GM12878 (cell line): ENCODE measurements at regions not wholly inside any gene's neighbourhood (a gene's known extent, or its start where the extent isn't known, plus 50 kb on each side); places are given as distances from the start of the nearest gene placed in this dataset.
"Not testable (repeated sequence)": the region's sequence is repeated elsewhere in the genome, so short reads cannot be mapped to it uniquely, and the experiment has no call there.

Experiments used
- ATAC-seq: fragments of 200-7000 bp; cut with Tn5 transposase; 3 replicates; pipeline ENCODE4 v1.9.1; 2020; ENCODE audit warnings: mild to moderate bottlenecking, moderate library complexity
- BruUV-seq: library from RNA; stranded (reverse); fragments of 400-500 nt; replicated peaks from 2 replicates; lab custom pipeline; 2021; lab: Mats Ljungman, UMichigan
- CTCF ChIA-PET: fragments of 300-600 bp; sonication (Branson Sonifier 250); formaldehyde crosslinking; extraction: SDS; loops from one replicate; lab custom pipeline; 2021; ENCODE audit warnings: inconsistent platforms; lab: Yijun Ruan, JAX
- POLR2A ChIA-PET: fragments of 350-600 bp; formaldehyde crosslinking; extraction: SDS; loops from one replicate; lab custom pipeline; 2021; ENCODE audit warnings: inconsistent platforms; lab: Charles Lee
- RAD21 ChIA-PET: fragments of 300-600 bp; sonication (Branson Sonifier 250); formaldehyde crosslinking; loops from one replicate; lab custom pipeline; 2023; ENCODE audit warnings: antibody characterized with exemption; ENCODE audit not compliant: unreplicated experiment; lab: Charles Lee
- SMC1A ChIA-PET: fragments of 300-600 bp; sonication (Branson Sonifier 250); formaldehyde crosslinking; loops from one replicate; lab custom pipeline; 2023; ENCODE audit not compliant: unreplicated experiment, uncharacterized antibody; lab: Charles Lee
- DNase-seq: peaks from one replicate; pipeline ENCODE4 v3.0.0-alpha.2; 2011; ENCODE audit warnings: low read depth, low spot score
- FAIRE-seq: peaks from 3 replicates; lab custom pipeline; 2011; peaks lifted over from hg19 to GRCh38; lab: Jason Lieb, UNC
- H2AFZ ChIP-seq: 2 replicates; pipeline ENCODE4 v1.6.0; 2011; ENCODE audit warnings: low read depth, low read length, control low read depth; ENCODE audit not compliant: control insufficient read depth
- H3K27ac ChIP-seq: 2 replicates; pipeline ENCODE4 v1.5.1; 2011; ENCODE audit warnings: control low read depth; ENCODE audit not compliant: control insufficient read depth, insufficient read depth
- H3K27me3 ChIP-seq, 2 experiments: replicated peaks in 1 of 2; 2 replicates each; pipeline versions ENCODE4 v1.6.0 to v1.6.1; 2011; ENCODE audit warnings: low read length in 1 of 2; ENCODE audit not compliant: control insufficient read depth in 2 of 2, insufficient read depth in 2 of 2
- H3K36me3 ChIP-seq, 2 experiments: 2 replicates each; pipeline ENCODE4 v1.5.1; 2011; ENCODE audit warnings: low read length in 1 of 2; ENCODE audit not compliant: control insufficient read depth in 2 of 2, insufficient read depth in 2 of 2
- H3K4me1 ChIP-seq: 2 replicates; pipeline ENCODE4 v1.6.1; 2011; ENCODE audit warnings: mild to moderate bottlenecking, low read length, moderate library complexity, mixed read lengths; ENCODE audit not compliant: control insufficient read depth, insufficient read depth
- H3K4me2 ChIP-seq: 2 replicates; pipeline ENCODE4 v1.6.0; 2011; ENCODE audit warnings: control low read depth; ENCODE audit not compliant: control insufficient read depth, insufficient read depth
- H3K4me3 ChIP-seq: fragments of 200-600 bp; sonication (generic); 2 replicates; pipeline ENCODE4 v1.5.1; 2016
- H3K79me2 ChIP-seq: 2 replicates; pipeline ENCODE4 v1.6.0; 2011; ENCODE audit warnings: low read length; ENCODE audit not compliant: control insufficient read depth, insufficient read depth
- H3K9ac ChIP-seq: 2 replicates; pipeline ENCODE4 v1.8.0; 2011; ENCODE audit warnings: low read length, control low read depth, mixed read lengths; ENCODE audit not compliant: control insufficient read depth, insufficient read depth
- H3K9me3 ChIP-seq: replicated peaks from 3 replicates; pipeline ENCODE4 v1.5.1; 2011; ENCODE audit warnings: mild to moderate bottlenecking, low read length; ENCODE audit not compliant: control insufficient read depth, insufficient read depth
- H4K20me1 ChIP-seq: 2 replicates; pipeline ENCODE4 v1.6.0; 2011; ENCODE audit not compliant: control insufficient read depth, insufficient read depth
- MTA2 ChIP-seq: fragments of 450-650 bp; IDR thresholded peaks from 2 replicates; pipeline ENCODE4 v1.6.1; 2016; ENCODE audit warnings: low read depth, mild to moderate bottlenecking, moderate library complexity
- NRF1 ChIP-seq: conservative IDR thresholded peaks from 2 replicates; pipeline ENCODE4 v1.6.1; 2011; ENCODE audit warnings: mild to moderate bottlenecking, low read depth, low read length, improper control_type of control experiment
- SMAD1 ChIP-seq: fragments of 450-650 bp; IDR thresholded peaks from 2 replicates; pipeline ENCODE4 v1.6.1; 2018; ENCODE audit warnings: mild to moderate bottlenecking, low read depth; ENCODE audit not compliant: partially characterized antibody
- SREBF2 ChIP-seq: IDR thresholded peaks from 2 replicates; pipeline ENCODE4 v1.6.1; 2012; ENCODE audit warnings: mild to moderate bottlenecking, low read length
- WGBS: methylation state at CpG from one replicate; pipeline ENCODE4 v1.1.6; 2016; ENCODE audit warnings: low lambda C conversion rate; ENCODE audit not compliant: insufficient replicate concordance, insufficient coverage; ENCODE audit errors: missing lambda C conversion rate; 5-methylcytosine and 5-hydroxymethylcytosine counted together
- in situ Hi-C: fragments of 300-500 bp; cut with MboI; formaldehyde crosslinking; loops from 9 replicates; pipeline ENCODE4 v1.14.3; 2018; ENCODE audit warnings: mixed read lengths
- intact Hi-C: fragments of 100-400 bp; cut with micrococcal nuclease; formaldehyde crosslinking; loops from one replicate; pipeline ENCODE4 v1.14.2; 2022; ENCODE audit not compliant: unreplicated experiment
- TF ChIP-seq, protein P1 (sequence below): fragments of 150-350 bp; IDR thresholded peaks from 2 replicates; pipeline ENCODE4 v1.6.1; 2016; ENCODE audit warnings: low read depth, low read length

DNA sequence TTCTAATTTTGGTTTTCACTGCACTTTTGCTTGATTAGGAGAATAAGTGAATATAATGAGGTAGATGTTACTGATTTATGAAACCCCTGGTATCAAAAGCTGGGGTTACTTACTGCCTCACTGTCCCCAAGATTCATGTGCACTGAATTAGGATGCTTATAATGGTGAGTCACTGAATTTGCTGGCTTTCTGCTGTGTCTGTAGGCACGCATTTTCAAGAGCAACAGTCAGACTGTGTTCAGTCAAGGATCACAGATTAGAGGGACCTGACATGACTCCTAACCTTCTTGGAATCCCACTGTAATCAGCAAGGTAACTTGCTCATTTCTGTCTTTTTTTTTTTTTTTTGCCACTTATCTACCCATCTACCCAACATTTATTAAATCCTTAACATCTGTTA lies 59.7 kb downstream of the GPR85 start:
- H3K9ac ChIP-seq = no peak overlapping the region
- no peaks in the 10 kb centered on the region for H3K9me3 ChIP-seq
- no peak for DNase-seq
- no peaks in the 10 kb centered on the region for H4K20me1 ChIP-seq
- RAD21 ChIA-PET = no interaction called here
- H3K36me3 ChIP-seq = no peaks in the 10 kb centered on the region
- no peak overlapping the region for H3K27ac ChIP-seq
- 0% methylated on average over 1 of the region's 1 CpG for WGBS
- H2AFZ ChIP-seq = no peak overlapping the region
- H3K4me2 ChIP-seq = no peak overlapping the region
- TF ChIP-seq MTA2 (no peak), SREBF2 (no peak), SMAD1 (no peak), NRF1 (no peak)
- TF ChIP-seq, protein P1, sequence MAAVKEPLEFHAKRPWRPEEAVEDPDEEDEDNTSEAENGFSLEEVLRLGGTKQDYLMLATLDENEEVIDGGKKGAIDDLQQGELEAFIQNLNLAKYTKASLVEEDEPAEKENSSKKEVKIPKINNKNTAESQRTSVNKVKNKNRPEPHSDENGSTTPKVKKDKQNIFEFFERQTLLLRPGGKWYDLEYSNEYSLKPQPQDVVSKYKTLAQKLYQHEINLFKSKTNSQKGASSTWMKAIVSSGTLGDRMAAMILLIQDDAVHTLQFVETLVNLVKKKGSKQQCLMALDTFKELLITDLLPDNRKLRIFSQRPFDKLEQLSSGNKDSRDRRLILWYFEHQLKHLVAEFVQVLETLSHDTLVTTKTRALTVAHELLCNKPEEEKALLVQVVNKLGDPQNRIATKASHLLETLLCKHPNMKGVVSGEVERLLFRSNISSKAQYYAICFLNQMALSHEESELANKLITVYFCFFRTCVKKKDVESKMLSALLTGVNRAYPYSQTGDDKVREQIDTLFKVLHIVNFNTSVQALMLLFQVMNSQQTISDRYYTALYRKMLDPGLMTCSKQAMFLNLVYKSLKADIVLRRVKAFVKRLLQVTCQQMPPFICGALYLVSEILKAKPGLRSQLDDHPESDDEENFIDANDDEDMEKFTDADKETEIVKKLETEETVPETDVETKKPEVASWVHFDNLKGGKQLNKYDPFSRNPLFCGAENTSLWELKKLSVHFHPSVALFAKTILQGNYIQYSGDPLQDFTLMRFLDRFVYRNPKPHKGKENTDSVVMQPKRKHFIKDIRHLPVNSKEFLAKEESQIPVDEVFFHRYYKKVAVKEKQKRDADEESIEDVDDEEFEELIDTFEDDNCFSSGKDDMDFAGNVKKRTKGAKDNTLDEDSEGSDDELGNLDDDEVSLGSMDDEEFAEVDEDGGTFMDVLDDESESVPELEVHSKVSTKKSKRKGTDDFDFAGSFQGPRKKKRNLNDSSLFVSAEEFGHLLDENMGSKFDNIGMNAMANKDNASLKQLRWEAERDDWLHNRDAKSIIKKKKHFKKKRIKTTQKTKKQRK = no peak
- TF ChIP-seq, all 136 proteins: peak for 0
- no TSS peak for BruUV-seq
- in situ Hi-C loops (no loop called here), intact Hi-C loops (no loop called here)
- no peaks in the 10 kb centered on the region for H3K27me3 ChIP-seq
- FAIRE-seq = no peak
- ATAC-seq = no peak
- ChIA-PET POLR2A (no interaction called here), SMC1A (interaction anchor here (0.6 kb wide), 1 partner anchor 33 kb away, joined by 4 read pairs; no protein-coding TSS in a partner anchor), CTCF (interaction anchor here (0.9 kb wide), 1 partner anchor 14 kb away, joined by 3 read pairs; no protein-coding TSS in a partner anchor)
- no peak overlapping the region for H3K4me3 ChIP-seq
- no peaks in the 10 kb centered on the region for H3K4me1 ChIP-seq
- H3K79me2 ChIP-seq = no peaks in the 10 kb centered on the region

DNA sequence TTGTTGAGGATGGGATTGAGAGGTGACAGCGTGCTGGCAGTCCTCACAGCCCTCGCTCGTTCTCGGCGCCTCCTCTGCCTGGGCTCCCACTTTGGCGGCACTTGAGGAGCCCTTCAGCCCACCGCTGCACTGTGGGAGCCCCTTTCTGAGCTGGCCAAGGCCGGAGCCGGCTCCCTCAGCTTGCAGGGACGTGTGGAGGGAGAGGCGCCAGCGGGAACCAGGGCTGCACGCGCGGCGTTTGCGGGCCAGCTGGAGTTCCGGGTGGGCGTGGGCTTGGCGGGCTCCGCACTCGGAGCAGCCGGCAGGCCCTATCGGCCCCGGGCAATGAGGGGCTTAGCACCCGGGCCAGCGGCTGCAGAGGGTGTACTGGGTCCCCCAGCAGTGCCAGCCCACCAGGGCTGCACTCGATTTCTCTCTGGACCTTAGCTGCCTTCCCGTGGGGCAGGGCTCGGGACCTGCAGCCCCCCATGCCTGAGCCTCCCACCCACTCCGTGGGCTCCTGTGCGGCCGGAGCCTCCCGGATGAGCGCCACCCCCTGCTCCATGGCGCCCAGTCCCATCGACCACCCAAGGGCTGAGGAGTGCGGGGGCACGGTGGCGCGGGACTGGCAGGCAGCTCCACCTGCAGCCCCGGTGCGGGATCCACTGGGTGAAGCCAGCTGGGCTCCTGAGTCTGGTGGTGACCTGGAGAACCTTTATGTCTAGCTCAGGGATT lies 69.3 kb downstream of the GPR85 start:
- BruUV-seq, ATAC-seq, H3K4me1 ChIP-seq, H3K27me3 ChIP-seq, DNase-seq, H3K4me3 ChIP-seq, H3K27ac ChIP-seq, H3K4me2 ChIP-seq, in situ Hi-C loops, H2AFZ ChIP-seq, CTCF ChIA-PET, POLR2A ChIA-PET, SMC1A ChIA-PET, H4K20me1 ChIP-seq, FAIRE-seq, H3K9me3 ChIP-seq, H3K79me2 ChIP-seq, H3K36me3 ChIP-seq, H3K9ac ChIP-seq: not testable (repeated sequence)
- 70% methylated on average over 35 of the region's 43 CpGs for WGBS
- RAD21 ChIA-PET = interaction anchor here (1.2 kb wide), 1 partner anchor 467 kb away, joined by 6 read pairs; no protein-coding TSS in a partner anchor
- intact Hi-C loops = loop anchor here (10.0 kb wide), 1 partner anchor 268 kb away; no protein-coding TSS in a partner anchor
